Osteocyte (in vitro differentiated cells): ENCODE measurements at regions not wholly inside any gene's neighbourhood (a gene's known extent, or its start where the extent isn't known, plus 50 kb on each side); places are given as distances from the start of the nearest gene placed in this dataset.
"Not testable (repeated sequence)": the region's sequence is repeated elsewhere in the genome, so short reads cannot be mapped to it uniquely, and the experiment has no call there.

Source experiments
- DNase-seq: peaks from one replicate; pipeline ENCODE4 v3.0.0; 2021; ENCODE audit warnings: mixed read lengths; ENCODE audit not compliant: unreplicated experiment; ENCODE audit errors: extremely low spot score
- H3K27ac Mint-ChIP-seq: one replicate; pipeline ENCODE4 v1.8.0; 2021; ENCODE audit warnings: mild to moderate bottlenecking, mixed read lengths; ENCODE audit not compliant: unreplicated experiment
- H3K27me3 Mint-ChIP-seq: one replicate; pipeline ENCODE4 v1.8.0; 2021; ENCODE audit warnings: mixed read lengths; ENCODE audit not compliant: unreplicated experiment
- H3K36me3 Mint-ChIP-seq: one replicate; pipeline ENCODE4 v1.8.0; 2021; ENCODE audit warnings: mixed read lengths; ENCODE audit not compliant: unreplicated experiment
- H3K4me1 Mint-ChIP-seq: one replicate; pipeline ENCODE4 v1.8.0; 2021; ENCODE audit warnings: mixed read lengths; ENCODE audit not compliant: unreplicated experiment
- H3K4me3 Mint-ChIP-seq: one replicate; pipeline ENCODE4 v1.8.0; 2021; ENCODE audit warnings: mild to moderate bottlenecking, moderate library complexity, mixed read lengths; ENCODE audit not compliant: unreplicated experiment
- H3K9me3 Mint-ChIP-seq: one replicate; pipeline ENCODE4 v1.8.0; 2021; ENCODE audit warnings: mixed read lengths; ENCODE audit not compliant: unreplicated experiment
- TF ChIP-seq, protein P1 (sequence below): fragments of 200-600 bp; sonication (generic); IDR thresholded peaks from 2 replicates; pipeline ENCODE4 v1.5.0; 2021; ENCODE audit warnings: antibody characterized with exemption, mild to moderate bottlenecking, moderate library complexity

DNA sequence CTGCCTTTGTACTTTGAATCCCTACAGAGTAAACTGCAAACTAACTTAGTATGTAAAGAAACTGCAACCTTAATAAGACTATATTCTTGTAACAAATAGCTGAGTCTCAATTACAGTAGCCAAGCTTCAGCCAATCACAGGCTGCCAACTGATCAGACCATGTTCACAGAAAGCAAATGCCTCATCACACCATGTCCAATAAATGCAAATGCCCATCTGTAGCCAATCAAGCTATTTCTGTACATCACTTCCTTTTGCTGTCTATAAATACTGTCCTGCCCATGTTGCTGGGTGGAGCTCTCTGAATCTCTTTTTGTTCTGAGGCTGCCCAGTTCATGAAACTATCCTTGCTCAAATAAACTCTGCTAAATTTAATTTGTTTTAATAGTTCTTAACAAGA lies 531.7 kb upstream of the TOM1L1 start:
- Mint-ChIP-seq H3K9me3 (peaks cover 21% of the 10 kb centered on the region), H3K27me3 (no peaks in the 10 kb centered on the region)
- TF ChIP-seq, protein P1, sequence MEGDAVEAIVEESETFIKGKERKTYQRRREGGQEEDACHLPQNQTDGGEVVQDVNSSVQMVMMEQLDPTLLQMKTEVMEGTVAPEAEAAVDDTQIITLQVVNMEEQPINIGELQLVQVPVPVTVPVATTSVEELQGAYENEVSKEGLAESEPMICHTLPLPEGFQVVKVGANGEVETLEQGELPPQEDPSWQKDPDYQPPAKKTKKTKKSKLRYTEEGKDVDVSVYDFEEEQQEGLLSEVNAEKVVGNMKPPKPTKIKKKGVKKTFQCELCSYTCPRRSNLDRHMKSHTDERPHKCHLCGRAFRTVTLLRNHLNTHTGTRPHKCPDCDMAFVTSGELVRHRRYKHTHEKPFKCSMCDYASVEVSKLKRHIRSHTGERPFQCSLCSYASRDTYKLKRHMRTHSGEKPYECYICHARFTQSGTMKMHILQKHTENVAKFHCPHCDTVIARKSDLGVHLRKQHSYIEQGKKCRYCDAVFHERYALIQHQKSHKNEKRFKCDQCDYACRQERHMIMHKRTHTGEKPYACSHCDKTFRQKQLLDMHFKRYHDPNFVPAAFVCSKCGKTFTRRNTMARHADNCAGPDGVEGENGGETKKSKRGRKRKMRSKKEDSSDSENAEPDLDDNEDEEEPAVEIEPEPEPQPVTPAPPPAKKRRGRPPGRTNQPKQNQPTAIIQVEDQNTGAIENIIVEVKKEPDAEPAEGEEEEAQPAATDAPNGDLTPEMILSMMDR, result no peak

GRCh38 chr17:54372069-54372749 lies 528.4 kb upstream of the TOM1L1 start:
- no peak overlapping the region for H3K27ac Mint-ChIP-seq
- H3K4me1 Mint-ChIP-seq, result no peaks in the 10 kb centered on the region
- no peak overlapping the region for H3K4me3 Mint-ChIP-seq
- DNase-seq, result no peak
- no peaks in the 10 kb centered on the region for H3K27me3 Mint-ChIP-seq
- no peaks in the 10 kb centered on the region for H3K36me3 Mint-ChIP-seq
- H3K9me3 Mint-ChIP-seq, result peaks cover 38% of the 10 kb centered on the region
- TF ChIP-seq, protein P1, result no peak

More for the DNA sequence above, 531.7 kb upstream of the TOM1L1 start:
- no peak for DNase-seq
- H3K27ac Mint-ChIP-seq, result no peak overlapping the region
- H3K4me3 Mint-ChIP-seq, result no peak overlapping the region
- H3K36me3 Mint-ChIP-seq, result no peaks in the 10 kb centered on the region
- H3K4me1 Mint-ChIP-seq, result no peaks in the 10 kb centered on the region

DNA sequence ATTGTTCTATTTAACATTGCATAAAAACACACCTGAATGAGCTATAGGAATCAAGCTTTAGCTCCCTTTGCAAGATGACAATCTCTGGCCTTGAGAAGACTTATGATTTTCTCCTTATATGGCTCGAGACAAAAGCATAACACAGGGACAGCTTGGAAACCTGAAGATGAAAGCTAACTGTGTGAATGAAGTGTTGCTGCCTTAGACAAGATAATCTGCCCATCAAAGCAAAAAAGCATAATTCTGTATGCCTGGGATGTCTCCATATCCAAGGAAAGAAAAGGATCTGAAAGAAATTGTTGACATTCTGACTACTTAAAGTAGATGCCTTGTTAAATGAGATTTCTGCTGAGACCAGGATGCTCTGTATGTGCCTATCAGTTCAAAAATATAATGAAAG lies 526.7 kb upstream of the TOM1L1 start:
- Mint-ChIP-seq H3K27me3 (no peaks in the 10 kb centered on the region), H3K4me1 (no peaks in the 10 kb centered on the region), H3K36me3 (no peaks in the 10 kb centered on the region), H3K9me3 (peaks cover 49% of the 10 kb centered on the region), H3K27ac (no peak overlapping the region), H3K4me3 (no peak overlapping the region)
- DNase-seq, result no peak
- TF ChIP-seq, protein P1, result no peak

DNA sequence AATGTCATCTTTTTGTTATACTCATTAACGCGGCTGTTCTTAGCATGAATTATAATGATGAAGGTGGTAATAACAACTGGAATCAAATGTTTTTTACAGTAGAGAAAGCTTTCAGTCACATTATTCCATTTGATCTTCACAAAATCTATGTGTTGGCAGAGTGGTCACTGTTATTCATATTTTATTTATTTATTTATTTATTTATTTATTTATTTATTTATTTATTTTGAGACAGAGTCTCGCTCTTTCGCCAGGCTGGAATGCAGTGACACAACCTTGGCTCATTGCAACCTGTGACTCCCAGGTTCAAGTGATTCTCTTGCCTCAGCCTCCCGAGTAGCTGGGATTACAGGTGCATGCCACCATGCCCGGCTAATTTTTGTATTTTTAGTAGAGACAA lies 524.2 kb upstream of the TOM1L1 start:
- not testable (repeated sequence) for H3K36me3 Mint-ChIP-seq, DNase-seq, H3K4me3 Mint-ChIP-seq, H3K4me1 Mint-ChIP-seq, H3K27me3 Mint-ChIP-seq, H3K27ac Mint-ChIP-seq
- H3K9me3 Mint-ChIP-seq, result peaks cover 55% of the 10 kb centered on the region

DNA sequence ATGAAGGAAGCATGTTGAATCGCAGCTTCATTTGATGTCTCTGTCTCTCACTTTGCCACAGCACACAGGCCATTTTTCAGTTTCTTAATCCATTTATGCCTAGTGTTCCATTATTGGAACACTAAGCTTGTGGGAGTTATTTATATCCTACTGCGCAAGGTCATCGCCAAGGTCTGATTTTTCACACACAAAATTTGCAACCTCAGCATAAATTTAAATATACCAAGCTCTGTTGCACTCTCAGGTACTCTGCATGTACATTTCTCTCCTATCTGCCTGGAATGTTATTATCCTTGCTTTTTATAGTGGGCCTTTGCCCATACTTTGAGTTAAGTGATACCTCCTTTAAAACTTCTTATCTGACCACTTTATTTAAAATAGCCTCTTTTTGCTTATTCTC lies 519.2 kb upstream of the TOM1L1 start:
- no peak for DNase-seq
- Mint-ChIP-seq H3K9me3 (peaks cover 46% of the 10 kb centered on the region), H3K4me3 (no peak overlapping the region), H3K36me3 (no peaks in the 10 kb centered on the region), H3K27me3 (no peaks in the 10 kb centered on the region), H3K4me1 (no peaks in the 10 kb centered on the region), H3K27ac (no peak overlapping the region)
- TF ChIP-seq, protein P1, result no peak
